ENCODE measurements at regions not wholly inside any gene's neighbourhood (a gene's known extent, or its start where the extent isn't known, plus 50 kb on each side); places are given as distances from the start of the nearest gene placed in this dataset.

DNA sequence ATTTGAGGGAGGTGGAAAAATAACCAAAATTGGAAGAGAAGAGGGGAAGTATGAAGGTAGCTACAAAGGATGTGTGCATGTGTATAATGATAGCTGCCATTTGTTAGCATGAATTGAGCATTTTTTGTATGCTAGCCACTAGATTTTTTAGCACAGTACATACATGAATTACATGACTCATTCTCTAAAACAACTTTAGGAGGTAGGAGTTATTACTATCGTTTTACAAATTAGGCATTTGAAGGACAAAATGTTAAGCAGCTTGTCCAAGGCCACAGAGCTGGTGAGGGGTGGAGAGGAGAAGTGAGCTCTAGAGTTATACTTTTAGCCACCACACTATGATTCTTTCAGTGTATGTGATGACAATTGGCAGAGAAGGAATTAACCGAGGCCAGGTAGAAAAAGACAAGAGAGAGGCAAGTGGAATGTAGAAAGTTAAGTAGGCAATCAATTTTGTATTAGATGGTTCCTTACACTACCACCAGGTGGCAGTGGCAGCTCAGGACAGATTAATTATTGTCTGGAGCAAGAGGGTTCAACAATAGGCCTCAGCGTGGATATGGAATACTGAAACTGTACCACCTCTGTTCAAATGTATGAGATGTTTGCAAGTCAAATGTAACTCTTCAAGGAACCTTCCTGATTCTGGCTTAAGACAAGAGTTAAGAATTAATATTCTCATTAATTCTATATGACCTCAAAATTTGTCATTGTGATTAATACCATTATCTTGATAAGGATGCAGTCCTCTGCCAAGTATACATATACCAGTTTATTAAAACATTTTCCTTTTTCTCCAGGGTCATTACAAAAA lies 128.0 kb downstream of the MBL2 start:
- Mint-ChIP-seq H3K4me1 (ENCODE audit: low read depth, unreplicated experiment) (peaks cover 21% of the 10 kb centered on the region), H3K27me3 (ENCODE audit: unreplicated experiment) (no peaks in the 10 kb centered on the region), H3K36me3 (ENCODE audit: insufficient read depth, unreplicated experiment) (no peaks in the 10 kb centered on the region), H3K27ac (ENCODE audit: unreplicated experiment) (no peak overlapping the region), H3K4me3 (ENCODE audit: low read depth, unreplicated experiment) (no peak overlapping the region), H3K9me3 (ENCODE audit: low read depth, unreplicated experiment) (no peaks in the 10 kb centered on the region)
- intact Hi-C loops (cut with micrococcal nuclease; ENCODE audit: unreplicated experiment), result loop anchor here (1.0 kb wide), 2 partner anchors 85 to 136 kb away; no protein-coding TSS in a partner anchor
- CTCF ChIA-PET, result interaction anchor here (0.7 to 2.4 kb wide), 7 partner anchors 11 to 336 kb away, joined by 3 to 17 read pairs (median 4); partner anchors contain the start of gene DKK1
- BruUV-seq (replicated peaks), result no TSS peak
- TF ChIP-seq, protein P1, sequence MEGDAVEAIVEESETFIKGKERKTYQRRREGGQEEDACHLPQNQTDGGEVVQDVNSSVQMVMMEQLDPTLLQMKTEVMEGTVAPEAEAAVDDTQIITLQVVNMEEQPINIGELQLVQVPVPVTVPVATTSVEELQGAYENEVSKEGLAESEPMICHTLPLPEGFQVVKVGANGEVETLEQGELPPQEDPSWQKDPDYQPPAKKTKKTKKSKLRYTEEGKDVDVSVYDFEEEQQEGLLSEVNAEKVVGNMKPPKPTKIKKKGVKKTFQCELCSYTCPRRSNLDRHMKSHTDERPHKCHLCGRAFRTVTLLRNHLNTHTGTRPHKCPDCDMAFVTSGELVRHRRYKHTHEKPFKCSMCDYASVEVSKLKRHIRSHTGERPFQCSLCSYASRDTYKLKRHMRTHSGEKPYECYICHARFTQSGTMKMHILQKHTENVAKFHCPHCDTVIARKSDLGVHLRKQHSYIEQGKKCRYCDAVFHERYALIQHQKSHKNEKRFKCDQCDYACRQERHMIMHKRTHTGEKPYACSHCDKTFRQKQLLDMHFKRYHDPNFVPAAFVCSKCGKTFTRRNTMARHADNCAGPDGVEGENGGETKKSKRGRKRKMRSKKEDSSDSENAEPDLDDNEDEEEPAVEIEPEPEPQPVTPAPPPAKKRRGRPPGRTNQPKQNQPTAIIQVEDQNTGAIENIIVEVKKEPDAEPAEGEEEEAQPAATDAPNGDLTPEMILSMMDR (IDR thresholded peaks at IDR 0.05; ENCODE audit: unreplicated experiment), result peak; percentile 82
- DNase-seq, result peak; percentile 67

DNA sequence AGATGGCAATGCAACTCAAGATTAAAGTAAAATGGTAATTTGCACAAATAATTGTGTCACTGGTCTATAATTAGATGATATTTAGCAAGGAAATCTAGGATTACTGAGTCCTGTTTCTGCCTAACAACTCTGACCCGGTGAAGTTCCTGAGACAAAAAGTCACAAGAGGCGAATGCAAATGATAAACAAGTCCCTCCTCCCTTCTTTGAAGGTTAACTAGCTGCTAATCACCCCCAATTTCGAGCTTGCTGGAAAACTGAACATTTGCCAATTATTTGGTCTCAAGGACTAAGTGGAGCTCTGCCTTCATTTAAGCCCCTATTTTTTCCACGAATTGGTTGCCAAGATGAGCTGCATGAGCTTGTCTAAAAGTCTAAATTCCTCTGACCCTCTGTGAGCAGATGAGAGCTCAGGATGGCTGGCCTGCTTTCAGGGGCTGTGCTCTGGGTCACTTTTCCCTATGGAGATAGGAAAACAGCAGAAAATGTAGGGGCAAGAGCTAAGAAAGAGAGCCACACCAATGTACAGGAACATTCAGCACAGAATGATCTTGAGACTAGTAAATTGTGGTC lies 127.3 kb downstream of the MBL2 start:
- Mint-ChIP-seq H3K9me3 (ENCODE audit: low read depth, unreplicated experiment) (no peaks in the 10 kb centered on the region), H3K27ac (ENCODE audit: unreplicated experiment) (no peak overlapping the region), H3K27me3 (ENCODE audit: unreplicated experiment) (no peaks in the 10 kb centered on the region), H3K4me1 (ENCODE audit: low read depth, unreplicated experiment) (peaks cover 14% of the 10 kb centered on the region), H3K4me3 (ENCODE audit: low read depth, unreplicated experiment) (no peak overlapping the region), H3K36me3 (ENCODE audit: insufficient read depth, unreplicated experiment) (no peaks in the 10 kb centered on the region)
- CTCF ChIA-PET, result interaction anchor here (1.1 to 2.4 kb wide), 2 partner anchors 84 to 101 kb away, joined by 3 to 17 read pairs; no protein-coding TSS in a partner anchor
- no peak for DNase-seq
- intact Hi-C loops (cut with micrococcal nuclease; ENCODE audit: unreplicated experiment), result no loop called here
- BruUV-seq (replicated peaks), result no TSS peak
- TF ChIP-seq, protein P1 (IDR thresholded peaks at IDR 0.05; ENCODE audit: unreplicated experiment), result no peak

DNA sequence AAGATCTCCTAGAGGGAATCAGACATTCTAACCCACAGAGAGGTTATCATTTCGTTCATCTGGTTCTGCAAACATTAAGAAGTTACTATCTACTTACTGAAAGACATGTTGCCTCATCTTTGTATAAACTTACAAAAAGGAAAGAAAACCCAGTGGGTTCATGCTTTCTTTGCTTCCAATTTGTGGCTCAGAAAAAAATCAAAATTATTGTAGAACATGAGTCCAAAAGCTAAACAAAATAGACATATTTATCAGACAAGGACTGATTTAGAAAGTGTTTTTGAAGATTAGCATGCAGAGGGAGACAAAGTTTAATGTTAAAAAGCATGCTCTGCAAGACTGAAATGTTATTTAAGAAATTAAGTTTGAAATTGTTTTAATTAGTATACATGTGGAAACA lies 123.1 kb downstream of the MBL2 start:
- TF ChIP-seq, protein P1 (IDR thresholded peaks at IDR 0.05; ENCODE audit: unreplicated experiment), result no peak
- H3K9me3 Mint-ChIP-seq (ENCODE audit: low read depth, unreplicated experiment), result no peaks in the 10 kb centered on the region
- intact Hi-C loops (cut with micrococcal nuclease; ENCODE audit: unreplicated experiment), result no loop called here
- no TSS peak for BruUV-seq (replicated peaks)
- DNase-seq, result no peak
- no peaks in the 10 kb centered on the region for H3K36me3 Mint-ChIP-seq (ENCODE audit: insufficient read depth, unreplicated experiment)
- H3K27me3 Mint-ChIP-seq (ENCODE audit: unreplicated experiment), result no peaks in the 10 kb centered on the region
- no peak overlapping the region for H3K4me3 Mint-ChIP-seq (ENCODE audit: low read depth, unreplicated experiment)
- H3K4me1 Mint-ChIP-seq (ENCODE audit: low read depth, unreplicated experiment), result no peaks in the 10 kb centered on the region
- no peak overlapping the region for H3K27ac Mint-ChIP-seq (ENCODE audit: unreplicated experiment)
- CTCF ChIA-PET, result interaction anchor here (1.0 kb wide), 1 partner anchor 12 kb away, joined by 3 read pairs; no protein-coding TSS in a partner anchor

DNA sequence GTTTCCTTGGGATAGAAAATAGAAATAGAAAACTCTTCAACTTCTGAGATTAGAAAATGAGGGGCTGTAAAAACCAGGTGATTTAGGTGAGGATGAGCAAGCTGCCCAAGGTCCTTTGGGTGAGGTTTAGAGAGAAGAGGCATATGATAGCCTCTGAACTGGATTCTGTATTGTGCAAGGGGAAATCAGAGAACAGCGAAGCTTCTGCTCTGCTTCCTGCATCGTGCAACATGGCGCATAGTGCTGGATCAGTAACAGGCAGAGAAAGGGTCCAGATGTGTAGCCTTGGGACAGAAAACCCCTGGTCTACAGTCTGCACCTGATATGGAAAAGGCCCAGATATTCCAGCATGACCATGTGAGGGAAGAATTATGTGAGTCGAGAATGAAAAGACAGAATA lies 121.7 kb downstream of the MBL2 start:
- no peaks in the 10 kb centered on the region for H3K4me1 Mint-ChIP-seq (ENCODE audit: low read depth, unreplicated experiment)
- no peak overlapping the region for H3K27ac Mint-ChIP-seq (ENCODE audit: unreplicated experiment)
- CTCF ChIA-PET, result no interaction called here
- H3K9me3 Mint-ChIP-seq (ENCODE audit: low read depth, unreplicated experiment), result no peaks in the 10 kb centered on the region
- no TSS peak for BruUV-seq (replicated peaks)
- no peak for DNase-seq
- H3K27me3 Mint-ChIP-seq (ENCODE audit: unreplicated experiment), result no peaks in the 10 kb centered on the region
- H3K36me3 Mint-ChIP-seq (ENCODE audit: insufficient read depth, unreplicated experiment), result no peaks in the 10 kb centered on the region
- H3K4me3 Mint-ChIP-seq (ENCODE audit: low read depth, unreplicated experiment), result no peak overlapping the region
- TF ChIP-seq, protein P1 (IDR thresholded peaks at IDR 0.05; ENCODE audit: unreplicated experiment), result no peak
- intact Hi-C loops (cut with micrococcal nuclease; ENCODE audit: unreplicated experiment), result no loop called here
